Right cardiac atrium (tissue), 5 donors: ENCODE measurements at regions not wholly inside any gene's neighbourhood (a gene's known extent, or its start where the extent isn't known, plus 50 kb on each side); places are given as distances from the start of the nearest gene placed in this dataset.
"Not testable (repeated sequence)": the region's sequence is repeated elsewhere in the genome, so short reads cannot be mapped to it uniquely, and the experiment has no call there.

ENCODE experiments used
- ATAC-seq, 2 donors: fragments of 200-7000 bp; cut with Tn5 transposase; one replicate each; pipeline versions ENCODE4 v1.8.0 to v1.9.1; 2020; ENCODE audit warnings: moderate library complexity in 2 of 2, mild to moderate bottlenecking in 1 of 2
- DNase-seq, 3 donors: peaks; one replicate each; pipeline ENCODE4 v3.0.0-alpha.2; 2020
- H3K27ac ChIP-seq: one replicate; pipeline ENCODE4 v1.5.1; 2013; ENCODE audit warnings: mild to moderate bottlenecking, low read length, control low read depth, moderate library complexity
- H3K27me3 ChIP-seq: one replicate; pipeline ENCODE4 v1.6.1; 2013; ENCODE audit not compliant: control insufficient read depth, insufficient read depth
- H3K4me1 ChIP-seq: one replicate; pipeline ENCODE4 v1.6.1; 2013; ENCODE audit warnings: low read length; ENCODE audit not compliant: control insufficient read depth, insufficient read depth
- H3K4me3 ChIP-seq: one replicate; pipeline ENCODE4 v1.5.1; 2013; ENCODE audit warnings: low read length, control low read depth
- H3K9me3 ChIP-seq: one replicate; pipeline ENCODE4 v1.6.1; 2013; ENCODE audit warnings: low read length; ENCODE audit not compliant: control insufficient read depth
- WGBS: extraction: QIAGEN DNeasy Blood & Tissue Kit; methylation state at CpG from one replicate; pipeline ENCODE4 v1.1.7; 2013; 5-methylcytosine and 5-hydroxymethylcytosine counted together
- intact Hi-C, 4 donors: fragments of 100-400 bp; cut with DNase I; formaldehyde crosslinking; loops; one replicate each; pipeline versions ENCODE4 v1.11.0 to v1.14.0; 2022 to 2023
- donor health status: healthy with polysubstance abuse.
- donor health status: DM: no; HTN: yes; CAD: no.
- donor health status: DM: no; HTN: no; CAD: no.
- donor health status: DM: no; HTN: yes; CAD: no; lungs with severe emphysema.
- donor health status: DM: yes; HTN: yes; CAD: no.

DNA sequence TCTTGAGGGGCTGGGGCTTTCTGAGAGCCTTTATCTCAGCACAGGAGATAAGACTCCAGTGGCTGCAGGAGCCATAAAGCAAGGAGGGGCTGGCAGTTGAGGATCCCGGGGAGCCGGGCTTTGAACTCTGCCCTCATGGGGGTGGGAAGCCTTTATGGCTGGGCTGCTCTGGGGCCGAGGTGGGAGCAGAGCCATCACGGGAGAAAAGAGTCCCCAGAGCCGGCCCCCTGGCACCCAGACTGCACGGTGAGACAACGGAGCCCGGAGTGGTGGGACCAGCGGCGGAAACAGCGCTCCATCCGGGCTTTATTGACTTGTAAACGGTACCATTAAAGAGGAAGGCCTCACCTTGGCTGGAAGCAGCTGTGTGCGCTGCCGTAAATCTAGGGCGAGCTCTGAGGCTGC lies 162.6 kb downstream of the MYCN start:
- H3K27me3 ChIP-seq, result no peaks in the 10 kb centered on the region
- no peaks in the 10 kb centered on the region for H3K9me3 ChIP-seq
- intact Hi-C loops, result no loop called here
- H3K27ac ChIP-seq, result no peak overlapping the region
- peak in 1 of 2 donors; percentile 28 for ATAC-seq
- H3K4me1 ChIP-seq, result no peaks in the 10 kb centered on the region
- 45% methylated on average over 16 of the region's 16 CpGs for WGBS
- no peak overlapping the region for H3K4me3 ChIP-seq
- DNase-seq, result no peak

DNA sequence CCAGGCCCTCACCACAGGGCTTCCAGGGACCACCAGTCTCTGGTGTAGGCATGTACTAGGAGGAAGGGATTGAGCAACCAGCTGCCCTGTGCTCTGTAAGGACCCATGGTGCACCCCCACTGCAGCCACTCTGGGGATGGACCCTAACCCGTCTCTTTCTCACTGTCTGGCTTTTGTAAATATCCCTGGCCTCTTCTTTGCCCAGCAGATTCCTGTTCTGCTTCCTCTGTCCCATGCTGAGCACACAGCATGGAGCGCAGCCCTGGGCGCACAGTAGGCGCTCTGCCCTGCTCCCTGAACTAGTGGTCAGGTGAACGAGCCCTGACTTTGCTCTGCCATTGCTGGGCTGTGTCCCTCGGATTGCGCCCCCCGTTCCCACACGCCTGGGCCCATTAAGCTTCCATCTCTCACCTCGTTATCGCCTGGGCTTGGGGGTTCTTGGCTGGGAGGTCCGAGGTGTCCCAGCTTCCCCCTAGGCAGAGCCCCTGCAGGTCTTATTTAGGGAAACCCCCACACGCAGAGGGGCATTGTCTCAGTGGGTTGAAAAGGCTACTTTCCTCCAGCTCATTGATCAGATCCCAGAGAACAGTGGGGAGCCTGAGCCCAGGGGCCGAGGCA lies 162.1 kb downstream of the MYCN start:
- intact Hi-C loops, result no loop called here
- H3K9me3 ChIP-seq, result no peaks in the 10 kb centered on the region
- no peak overlapping the region for H3K4me3 ChIP-seq
- no peak overlapping the region for H3K27ac ChIP-seq
- no peaks in the 10 kb centered on the region for H3K4me1 ChIP-seq
- WGBS, result 56% methylated on average over 14 of the region's 14 CpGs
- DNase-seq, result no peak
- no peak for ATAC-seq
- no peaks in the 10 kb centered on the region for H3K27me3 ChIP-seq

DNA sequence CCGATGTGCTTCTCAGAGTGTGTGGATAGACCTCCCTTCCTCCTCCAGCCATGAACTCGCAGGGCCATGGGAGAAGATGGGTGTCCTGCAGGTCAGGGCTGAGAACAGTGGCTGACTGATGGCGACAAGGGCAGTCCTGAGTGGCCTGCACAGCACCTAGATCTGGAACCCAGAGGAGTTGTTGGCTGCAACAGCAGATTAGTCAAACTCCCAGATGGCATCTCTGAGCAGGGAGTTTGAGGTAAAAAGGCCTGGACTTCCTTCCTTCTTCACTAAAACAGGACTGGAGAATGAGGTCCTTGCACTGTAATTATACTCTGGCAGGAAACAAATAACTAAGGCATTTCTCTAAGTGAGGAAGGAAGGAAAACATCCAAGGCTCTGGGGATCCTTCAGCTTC lies 160.8 kb downstream of the MYCN start:
- no peak for ATAC-seq
- WGBS, result 68% methylated on average over 3 of the region's 3 CpGs
- intact Hi-C loops, result no loop called here

DNA sequence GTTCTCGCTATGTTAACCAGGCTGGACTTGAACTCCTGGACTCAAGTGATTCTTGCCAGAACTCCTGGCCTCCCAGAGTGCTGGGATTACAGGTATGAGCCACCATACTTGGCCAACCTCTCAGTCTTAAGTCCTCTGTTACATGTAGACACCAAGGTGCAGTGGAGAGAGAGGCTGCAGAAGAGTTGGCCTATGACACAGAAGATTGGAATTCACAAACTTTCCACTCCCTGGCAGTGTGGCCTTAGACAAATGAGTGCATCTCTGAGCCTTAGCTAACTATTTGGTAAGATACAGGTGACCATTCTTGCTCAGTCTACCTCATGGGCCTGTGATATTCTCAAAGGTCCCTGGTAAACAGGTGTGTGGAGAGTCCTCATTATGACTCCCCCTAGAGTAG lies 159.7 kb downstream of the MYCN start:
- intact Hi-C loops, result no loop called here
- DNase-seq, result no peak
- Histone ChIP-seq H3K4me3 (no peak overlapping the region), H3K27ac (no peak overlapping the region), H3K4me1 (no peaks in the 10 kb centered on the region), H3K9me3 (no peaks in the 10 kb centered on the region), H3K27me3 (no peaks in the 10 kb centered on the region)
- ATAC-seq, result no peak
- 92% methylated on average over 1 of the region's 1 CpG for WGBS

More for the DNA sequence above, 160.8 kb downstream of the MYCN start:
- Histone ChIP-seq H3K4me3 (no peak overlapping the region), H3K9me3 (no peaks in the 10 kb centered on the region), H3K4me1 (no peaks in the 10 kb centered on the region), H3K27ac (no peak overlapping the region), H3K27me3 (no peaks in the 10 kb centered on the region)
- no peak for DNase-seq

DNA sequence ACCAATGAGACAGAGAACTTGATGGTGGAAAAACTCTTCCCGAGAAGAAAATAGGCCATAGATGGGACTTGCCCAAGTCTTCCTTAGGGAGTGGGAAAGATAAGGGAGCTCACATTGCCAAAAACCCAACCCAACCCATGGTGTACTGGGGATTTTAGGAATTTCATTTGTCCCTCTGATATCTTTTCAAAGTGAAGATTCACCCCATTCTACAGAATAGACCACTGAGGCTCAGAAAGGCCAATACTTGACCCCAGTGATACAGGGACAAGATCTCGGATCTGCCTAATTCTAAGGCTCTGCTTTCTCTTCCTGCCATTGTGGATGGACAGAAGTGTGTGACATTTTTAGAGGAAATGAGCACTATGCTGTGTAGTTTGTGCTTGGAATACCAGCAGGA lies 159.0 kb downstream of the MYCN start:
- Histone ChIP-seq H3K27ac (no peak overlapping the region), H3K27me3 (no peaks in the 10 kb centered on the region), H3K4me3 (no peak overlapping the region), H3K4me1 (no peaks in the 10 kb centered on the region), H3K9me3 (no peaks in the 10 kb centered on the region)
- intact Hi-C loops, result no loop called here
- no peak for ATAC-seq
- DNase-seq, result no peak
- 87% methylated on average over 2 of the region's 2 CpGs for WGBS

DNA sequence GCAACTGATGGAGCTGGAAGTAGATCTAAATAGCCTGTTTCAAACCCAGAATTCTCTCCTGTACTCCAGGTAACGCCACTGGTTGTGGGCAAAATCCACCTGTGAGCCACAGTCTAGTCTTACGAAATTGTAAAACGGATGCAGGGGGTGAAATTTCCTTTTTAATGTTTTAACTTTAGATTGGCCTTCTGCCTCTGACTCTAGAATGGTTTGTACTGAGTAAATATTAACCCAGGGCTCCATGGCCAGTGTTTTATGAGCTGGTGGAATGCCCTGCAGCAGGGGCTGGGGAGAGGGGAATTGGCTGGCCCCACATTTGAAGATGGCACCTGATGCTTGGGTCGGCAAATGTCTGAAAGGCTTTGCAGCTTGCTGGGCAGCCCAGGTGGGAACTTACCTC lies 156.6 kb downstream of the MYCN start:
- intact Hi-C loops, result no loop called here
- Histone ChIP-seq H3K4me1 (no peaks in the 10 kb centered on the region), H3K27me3 (no peaks in the 10 kb centered on the region), H3K27ac (no peak overlapping the region), H3K4me3 (no peak overlapping the region), H3K9me3 (no peaks in the 10 kb centered on the region)
- DNase-seq (no peak), ATAC-seq (no peak)
- 72% methylated on average over 4 of the region's 4 CpGs for WGBS

DNA sequence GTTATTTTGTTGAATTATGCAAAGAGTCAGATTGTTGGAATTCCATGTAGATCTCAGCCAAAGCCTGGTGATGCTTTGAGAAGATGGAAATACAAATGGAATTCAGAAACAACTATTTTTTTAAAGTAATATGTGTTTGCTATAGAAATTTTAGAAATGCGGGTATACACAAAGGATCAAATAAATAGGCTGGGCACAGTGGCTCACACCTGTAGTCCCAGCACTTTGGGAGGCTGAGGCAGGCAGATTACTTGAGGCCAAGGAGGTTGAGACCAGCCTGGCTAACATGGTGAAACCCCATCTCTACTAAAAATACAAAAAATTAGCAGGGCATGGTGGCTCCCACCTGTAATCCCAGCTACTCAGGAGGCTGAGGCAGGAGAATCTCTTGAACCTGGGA lies 155.1 kb downstream of the MYCN start:
- H3K27ac ChIP-seq, DNase-seq, H3K9me3 ChIP-seq, H3K4me3 ChIP-seq, H3K27me3 ChIP-seq, ATAC-seq, H3K4me1 ChIP-seq, intact Hi-C loops: not testable (repeated sequence)
- WGBS, result 50% methylated on average over 1 of the region's 1 CpG

DNA sequence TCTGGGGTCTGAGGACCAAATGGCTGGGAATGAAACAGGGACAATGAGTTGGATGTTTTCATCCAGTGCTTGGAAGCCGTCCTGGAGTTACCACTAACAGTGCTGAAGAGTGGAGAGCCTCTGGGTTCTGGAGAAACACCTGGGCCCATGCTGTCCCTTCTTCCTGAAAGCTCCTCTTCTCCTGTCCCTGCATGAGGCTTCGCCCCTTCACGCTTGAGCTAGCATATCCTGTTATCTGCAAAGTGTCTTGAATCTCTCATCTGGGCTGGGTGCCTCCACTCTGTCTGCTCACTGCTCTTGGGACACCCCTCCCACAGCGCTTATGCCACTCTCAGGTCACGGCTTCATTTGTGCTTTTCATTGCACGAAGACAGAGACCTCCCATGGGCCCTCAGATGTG lies 154.5 kb downstream of the MYCN start:
- no peak for DNase-seq

DNA sequence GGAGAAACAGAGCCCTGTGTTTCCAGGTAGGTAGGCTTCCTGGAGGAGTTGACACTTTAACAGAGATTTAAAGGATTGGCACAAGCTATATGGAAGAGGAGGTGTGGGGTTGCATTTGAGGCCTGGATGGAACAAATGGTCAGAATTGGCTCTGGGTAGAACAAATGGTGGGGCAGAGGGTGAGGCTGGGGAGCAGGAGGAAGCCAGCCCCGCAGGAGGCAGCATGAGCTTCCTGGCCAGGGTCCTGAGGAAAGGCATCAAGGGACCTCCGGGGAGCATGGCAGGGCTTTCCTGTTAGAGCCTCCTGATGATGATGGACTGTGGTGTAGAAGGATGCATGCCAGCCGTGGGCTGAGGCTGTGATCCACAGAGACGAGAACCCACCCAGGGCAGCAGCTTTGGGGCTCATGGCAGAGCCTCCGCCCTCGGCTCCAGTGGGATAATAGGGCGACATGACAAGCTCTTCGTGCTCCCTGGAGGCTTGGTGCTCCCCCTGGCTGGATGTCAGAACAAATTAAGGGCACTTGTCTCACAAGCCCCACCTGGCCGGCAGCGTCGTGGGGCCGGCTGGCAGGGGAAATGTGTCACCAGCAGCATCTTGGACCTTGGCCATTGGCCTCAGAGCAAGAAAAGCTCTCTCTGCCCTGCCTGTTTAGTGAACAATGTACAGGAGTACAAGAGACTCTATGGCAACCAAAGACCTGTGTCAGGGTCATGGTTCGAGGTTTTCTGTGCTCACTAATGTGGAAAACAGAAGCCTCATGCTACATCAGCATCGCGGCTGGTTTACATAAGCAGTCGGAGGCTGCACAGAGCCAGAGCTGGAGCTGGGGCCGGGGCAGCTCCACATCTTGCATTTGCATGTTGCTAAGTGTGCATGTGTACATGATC lies 153.5 kb downstream of the MYCN start:
- peak in 1 of 2 donors; percentile 61 for ATAC-seq
- DNase-seq, result no peak
- no peaks in the 10 kb centered on the region for H3K4me1 ChIP-seq
- no peak overlapping the region for H3K27ac ChIP-seq
- 46% methylated on average over 17 of the region's 17 CpGs for WGBS
- no peaks in the 10 kb centered on the region for H3K27me3 ChIP-seq
- no peaks in the 10 kb centered on the region for H3K9me3 ChIP-seq
- H3K4me3 ChIP-seq, result no peak overlapping the region
- intact Hi-C loops, result no loop called here

More for the DNA sequence above, 154.5 kb downstream of the MYCN start:
- no peaks in the 10 kb centered on the region for H3K27me3 ChIP-seq
- no peak overlapping the region for H3K27ac ChIP-seq
- WGBS, result 59% methylated on average over 6 of the region's 6 CpGs
- ATAC-seq, result peak in 1 of 2 donors; percentile 43
- no peak overlapping the region for H3K4me3 ChIP-seq
- intact Hi-C loops, result no loop called here
- no peaks in the 10 kb centered on the region for H3K9me3 ChIP-seq
- no peaks in the 10 kb centered on the region for H3K4me1 ChIP-seq

DNA sequence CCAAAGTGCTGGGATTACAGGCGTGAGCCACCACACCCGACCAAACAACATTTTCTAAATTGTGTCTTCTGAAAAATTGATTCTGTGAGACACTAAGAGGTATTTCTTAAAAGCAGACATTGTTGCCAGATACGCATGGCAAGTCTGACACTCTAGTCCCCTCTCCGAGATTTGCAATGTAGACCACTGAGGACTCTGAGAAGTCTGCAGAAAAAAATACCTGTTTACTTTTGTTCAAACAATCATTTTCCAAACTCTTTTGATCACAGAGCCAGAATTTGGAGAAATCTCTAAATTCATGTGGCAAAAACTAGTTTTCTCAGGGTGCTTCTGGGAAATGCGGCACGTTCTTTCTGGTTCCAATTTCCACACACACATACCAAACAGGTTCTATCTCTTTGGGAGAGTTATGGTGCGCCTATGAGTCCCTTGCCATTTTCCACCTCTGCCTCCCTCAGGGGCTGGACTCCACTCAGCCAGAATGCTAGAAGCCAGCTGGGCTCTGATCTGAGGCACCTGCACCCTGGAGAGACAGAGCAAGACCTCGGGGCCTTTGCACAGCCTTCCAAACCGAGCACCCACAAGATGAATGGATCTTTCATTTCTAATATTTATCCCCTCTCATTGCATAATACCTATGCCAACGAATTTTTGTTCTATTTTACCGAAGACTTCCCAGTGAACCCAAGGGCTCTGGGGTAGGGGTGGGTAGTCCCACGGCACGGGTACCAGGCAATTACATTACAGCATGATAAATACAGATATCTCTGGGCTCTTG lies 152.7 kb downstream of the MYCN start:
- DNase-seq (no peak), ATAC-seq (no peak)
- H3K4me3 ChIP-seq, result no peak overlapping the region
- 88% methylated on average over 13 of the region's 13 CpGs for WGBS
- no peaks in the 10 kb centered on the region for H3K4me1 ChIP-seq
- no peaks in the 10 kb centered on the region for H3K9me3 ChIP-seq
- no peaks in the 10 kb centered on the region for H3K27me3 ChIP-seq
- no peak overlapping the region for H3K27ac ChIP-seq
- intact Hi-C loops, result no loop called here
